Effector CD8-positive, alpha-beta T cell (primary cell): ENCODE measurements at regions not wholly inside any gene's neighbourhood (a gene's known extent, or its start where the extent isn't known, plus 50 kb on each side); places are given as distances from the start of the nearest gene placed in this dataset.
"Not testable (repeated sequence)": the region's sequence is repeated elsewhere in the genome, so short reads cannot be mapped to it uniquely, and the experiment has no call there.

Source experiments
- DNase-seq: peaks from one replicate; lab custom pipeline; 2025; lab: John Stamatoyannopoulos, UW

GRCh38 chr1:228546541-228547463 is 59.6 kb downstream of the RNF187 start:
- DNase-seq, result no peak

- no peak for DNase-seq
Observed at GRCh38 chr1:228547464-228547792, 60.2 kb downstream of the RNF187 start.

GRCh38 chr1:228548788-228549187 is 61.6 kb downstream of the RNF187 start:
- no peak for DNase-seq

GRCh38 chr1:228552596-228553176 is 65.5 kb downstream of the RNF187 start:
- DNase-seq, result no peak

- DNase-seq, result no peak
Observed at GRCh38 chr1:228554107-228554506, 66.9 kb downstream of the RNF187 start.

GRCh38 chr1:228555074-228555994 is 68.2 kb downstream of the RNF187 start:
- DNase-seq, result peak; percentile 27

GRCh38 chr1:228556634-228557430 is 69.7 kb downstream of the RNF187 start:
- not testable (repeated sequence) for DNase-seq
